Lower lobe of right lung (tissue), 2 donors: ENCODE measurements at regions not wholly inside any gene's neighbourhood (a gene's known extent, or its start where the extent isn't known, plus 50 kb on each side); places are given as distances from the start of the nearest gene placed in this dataset.

Source experiments
- ATAC-seq, 2 donors: fragments of 200-7000 bp; cut with Tn5 transposase; one replicate each; pipeline ENCODE4 v1.9.1; 2020 to 2022; ENCODE audit warnings: mild to moderate bottlenecking in 2 of 2, moderate library complexity in 2 of 2
- DNase-seq: peaks from one replicate; pipeline ENCODE4 v3.0.0-alpha.2; 2020
- H3K27ac ChIP-seq: fragments of 200-600 bp; one replicate; pipeline ENCODE4 v1.8.0; 2022
- H3K27me3 ChIP-seq: fragments of 200-600 bp; one replicate; pipeline ENCODE4 v1.8.0; 2022; ENCODE audit warnings: low read depth
- H3K36me3 ChIP-seq: fragments of 200-600 bp; one replicate; pipeline ENCODE4 v1.8.0; 2022; ENCODE audit warnings: mild to moderate bottlenecking
- H3K4me1 ChIP-seq: fragments of 200-600 bp; one replicate; pipeline ENCODE4 v1.8.0; 2022
- H3K4me3 ChIP-seq: fragments of 200-600 bp; one replicate; pipeline ENCODE4 v1.8.0; 2022; ENCODE audit warnings: mild to moderate bottlenecking
- H3K9me3 ChIP-seq: fragments of 200-600 bp; one replicate; pipeline ENCODE4 v1.8.0; 2022
- intact Hi-C: fragments of 100-400 bp; cut with DNase I; formaldehyde crosslinking; loops from one replicate; pipeline ENCODE4 v1.11.0; 2022
- TF ChIP-seq, protein P1 (sequence below): fragments of 200-600 bp; IDR thresholded peaks from one replicate; pipeline ENCODE4 v1.8.0; 2022; ENCODE audit warnings: antibody characterized with exemption, mild to moderate bottlenecking
- donor health status: DM: no; HTN: yes; CAD: no; lungs with severe emphysema.

DNA sequence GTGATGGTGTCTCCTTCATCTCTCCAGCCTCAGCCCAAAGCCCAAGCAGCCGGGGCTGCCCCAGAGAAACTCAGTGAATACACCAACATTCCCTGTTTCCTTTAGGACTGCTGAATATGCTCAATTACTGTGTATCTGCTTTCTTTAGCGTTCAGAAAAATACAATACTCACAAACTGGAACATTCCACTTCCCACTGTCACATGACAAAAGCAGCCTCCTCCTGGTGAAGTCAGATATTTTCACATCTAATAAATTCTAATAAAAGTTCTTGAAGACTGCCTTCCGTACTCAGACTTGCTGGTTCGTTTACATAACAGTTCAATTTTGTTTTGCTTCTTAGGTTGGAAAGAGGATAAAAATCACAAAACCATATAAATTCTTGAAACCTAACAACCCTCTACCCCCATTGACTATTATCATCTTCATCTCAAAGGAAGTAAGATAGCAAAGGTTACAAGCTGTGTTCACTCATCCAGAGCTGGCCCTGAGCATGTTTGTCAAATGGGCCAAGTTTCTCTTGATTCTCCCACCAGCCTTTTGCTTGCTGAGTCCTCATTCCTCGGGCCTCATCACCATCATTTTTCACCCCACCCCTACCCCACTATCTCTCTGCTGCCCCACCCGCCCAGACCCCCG lies 190.8 kb upstream of the HNRNPA3 start:
- no peaks in the 10 kb centered on the region for H3K36me3 ChIP-seq
- intact Hi-C loops, result no loop called here
- H3K4me1 ChIP-seq, result no peaks in the 10 kb centered on the region
- DNase-seq, result no peak
- TF ChIP-seq, protein P1, sequence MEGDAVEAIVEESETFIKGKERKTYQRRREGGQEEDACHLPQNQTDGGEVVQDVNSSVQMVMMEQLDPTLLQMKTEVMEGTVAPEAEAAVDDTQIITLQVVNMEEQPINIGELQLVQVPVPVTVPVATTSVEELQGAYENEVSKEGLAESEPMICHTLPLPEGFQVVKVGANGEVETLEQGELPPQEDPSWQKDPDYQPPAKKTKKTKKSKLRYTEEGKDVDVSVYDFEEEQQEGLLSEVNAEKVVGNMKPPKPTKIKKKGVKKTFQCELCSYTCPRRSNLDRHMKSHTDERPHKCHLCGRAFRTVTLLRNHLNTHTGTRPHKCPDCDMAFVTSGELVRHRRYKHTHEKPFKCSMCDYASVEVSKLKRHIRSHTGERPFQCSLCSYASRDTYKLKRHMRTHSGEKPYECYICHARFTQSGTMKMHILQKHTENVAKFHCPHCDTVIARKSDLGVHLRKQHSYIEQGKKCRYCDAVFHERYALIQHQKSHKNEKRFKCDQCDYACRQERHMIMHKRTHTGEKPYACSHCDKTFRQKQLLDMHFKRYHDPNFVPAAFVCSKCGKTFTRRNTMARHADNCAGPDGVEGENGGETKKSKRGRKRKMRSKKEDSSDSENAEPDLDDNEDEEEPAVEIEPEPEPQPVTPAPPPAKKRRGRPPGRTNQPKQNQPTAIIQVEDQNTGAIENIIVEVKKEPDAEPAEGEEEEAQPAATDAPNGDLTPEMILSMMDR, result no peak
- no peak for ATAC-seq
- H3K27me3 ChIP-seq, result no peaks in the 10 kb centered on the region
- H3K4me3 ChIP-seq, result no peak overlapping the region
- no peaks in the 10 kb centered on the region for H3K9me3 ChIP-seq
- no peak overlapping the region for H3K27ac ChIP-seq

DNA sequence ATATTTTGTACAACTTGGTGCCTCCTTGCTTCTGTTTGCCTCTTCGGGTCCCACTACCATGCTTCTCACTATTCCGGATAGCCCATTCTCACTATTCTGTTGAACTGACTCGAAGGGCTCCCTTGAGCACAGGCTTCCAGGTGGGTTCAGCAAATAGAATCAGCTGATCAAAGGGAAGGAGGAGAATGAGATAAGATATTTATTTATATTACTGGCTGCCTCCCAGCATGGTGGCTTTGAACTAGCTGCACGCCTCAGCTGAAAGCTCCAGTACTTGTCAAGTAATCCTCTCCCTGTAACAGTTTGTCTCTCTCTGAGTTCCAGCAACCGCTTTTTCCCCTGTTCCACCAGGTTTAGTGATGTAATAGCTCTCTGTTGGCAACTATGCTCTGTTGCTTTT lies 187.8 kb upstream of the HNRNPA3 start:
- DNase-seq, result no peak
- TF ChIP-seq, protein P1, result no peak
- no peak for ATAC-seq

DNA sequence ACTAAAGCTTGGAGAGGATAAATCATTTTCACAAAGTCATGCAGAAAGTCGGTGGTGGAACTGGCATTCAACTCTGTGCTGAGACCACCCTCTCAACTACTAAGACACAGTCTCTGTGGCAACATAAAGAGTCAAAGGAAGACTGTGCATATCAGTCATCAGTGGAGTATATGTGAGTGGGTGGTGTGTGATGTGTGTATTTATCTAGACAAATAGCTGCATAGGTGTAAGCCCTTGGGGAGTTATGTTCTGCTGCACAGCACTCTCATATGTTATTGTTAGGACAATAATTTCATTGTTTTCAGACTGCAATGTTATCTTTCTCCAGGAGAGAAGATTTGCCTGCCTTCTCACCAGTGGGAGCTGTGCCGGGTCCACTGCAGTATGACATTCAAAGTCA lies 186.3 kb upstream of the HNRNPA3 start:
- Histone ChIP-seq H3K4me3 (no peak overlapping the region), H3K27ac (no peak overlapping the region), H3K36me3 (no peaks in the 10 kb centered on the region), H3K9me3 (no peaks in the 10 kb centered on the region), H3K4me1 (no peaks in the 10 kb centered on the region), H3K27me3 (no peaks in the 10 kb centered on the region)
- TF ChIP-seq, protein P1, result no peak
- DNase-seq (no peak), ATAC-seq (no peak)
- intact Hi-C loops, result no loop called here

More for the DNA sequence above, 187.8 kb upstream of the HNRNPA3 start:
- Histone ChIP-seq H3K27ac (no peak overlapping the region), H3K4me3 (no peak overlapping the region), H3K27me3 (no peaks in the 10 kb centered on the region), H3K36me3 (no peaks in the 10 kb centered on the region), H3K9me3 (no peaks in the 10 kb centered on the region), H3K4me1 (no peaks in the 10 kb centered on the region)
- intact Hi-C loops, result no loop called here

DNA sequence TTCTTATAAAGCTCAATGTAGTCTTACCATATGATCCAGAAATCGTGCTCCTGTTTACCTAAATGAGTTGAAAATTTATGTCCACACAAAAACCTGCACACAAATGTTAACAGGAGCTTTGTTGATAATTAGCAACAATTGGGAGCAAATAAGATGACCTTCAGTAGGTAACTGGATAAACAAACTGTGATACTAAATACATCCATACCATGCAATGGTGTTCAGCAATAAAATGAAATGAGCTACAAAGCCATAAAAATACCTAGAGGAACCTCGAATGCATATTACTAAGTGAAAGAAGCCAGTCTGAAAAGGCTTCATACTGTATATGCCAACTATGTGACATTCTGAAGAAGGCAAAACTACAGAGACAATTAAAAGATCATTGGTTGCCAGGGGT lies 185.6 kb upstream of the HNRNPA3 start:
- H3K27ac ChIP-seq, result no peak overlapping the region
- TF ChIP-seq, protein P1, result no peak
- H3K27me3 ChIP-seq, result no peaks in the 10 kb centered on the region
- no peaks in the 10 kb centered on the region for H3K9me3 ChIP-seq
- H3K4me1 ChIP-seq, result no peaks in the 10 kb centered on the region
- DNase-seq, result no peak
- no peak overlapping the region for H3K4me3 ChIP-seq
- no peaks in the 10 kb centered on the region for H3K36me3 ChIP-seq
- intact Hi-C loops, result no loop called here
- ATAC-seq, result no peak

DNA sequence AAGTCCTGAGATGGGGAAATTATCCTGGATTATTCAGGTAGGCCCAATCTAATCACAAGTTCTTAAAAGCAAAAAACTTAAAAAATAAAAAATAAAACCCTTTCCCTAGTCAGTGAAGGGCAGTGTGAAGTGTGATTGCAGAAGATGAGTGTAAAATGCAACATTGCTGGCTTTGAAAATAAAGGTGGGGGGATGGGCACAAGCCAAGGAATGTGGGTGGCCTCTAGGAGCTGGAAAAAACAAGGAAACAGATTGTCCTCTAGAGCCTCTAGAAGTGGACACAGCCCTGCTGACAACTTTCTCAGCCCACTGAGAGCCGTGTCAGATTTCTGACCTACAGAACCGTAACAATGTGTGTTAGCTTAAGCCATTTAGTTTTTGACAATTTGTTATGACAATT lies 184.3 kb upstream of the HNRNPA3 start:
- ATAC-seq (peak in 1 of 2 donors; percentile 35), DNase-seq (no peak)
- Histone ChIP-seq H3K4me3 (no peak overlapping the region), H3K9me3 (no peaks in the 10 kb centered on the region), H3K4me1 (no peaks in the 10 kb centered on the region), H3K36me3 (no peaks in the 10 kb centered on the region), H3K27me3 (no peaks in the 10 kb centered on the region), H3K27ac (no peak overlapping the region)
- TF ChIP-seq, protein P1, result no peak
- intact Hi-C loops, result no loop called here
